RWPE1 (cell line): ENCODE measurements at regions not wholly inside any gene's neighbourhood (a gene's known extent, or its start where the extent isn't known, plus 50 kb on each side); places are given as distances from the start of the nearest gene placed in this dataset.

ENCODE experiments used
- CTCF ChIA-PET: fragments of 350-600 bp; sonication (Branson Sonifier 250); formaldehyde crosslinking; extraction: SDS; loops from one replicate; lab custom pipeline; 2021; lab: Yijun Ruan, JAX
- POLR2A ChIA-PET: fragments of 400-600 bp; formaldehyde crosslinking; extraction: SDS; loops from one replicate; lab custom pipeline; 2020; ENCODE audit warnings: antibody characterized with exemption; ENCODE audit not compliant: low non-redundant PET; lab: Yijun Ruan, JAX
- DNase-seq: peaks from one replicate; pipeline ENCODE4 v3.0.0; 2012; ENCODE audit warnings: low spot score
- H3K27ac ChIP-seq: fragments of 450-650 bp; 2 replicates; pipeline ENCODE4 v1.5.1; 2017
- TF ChIP-seq, protein P1 (sequence below): fragments of 450-650 bp; conservative IDR thresholded peaks from 2 replicates; pipeline ENCODE4 v1.5.1; 2017; ENCODE audit warnings: low read depth, mild to moderate bottlenecking

DNA sequence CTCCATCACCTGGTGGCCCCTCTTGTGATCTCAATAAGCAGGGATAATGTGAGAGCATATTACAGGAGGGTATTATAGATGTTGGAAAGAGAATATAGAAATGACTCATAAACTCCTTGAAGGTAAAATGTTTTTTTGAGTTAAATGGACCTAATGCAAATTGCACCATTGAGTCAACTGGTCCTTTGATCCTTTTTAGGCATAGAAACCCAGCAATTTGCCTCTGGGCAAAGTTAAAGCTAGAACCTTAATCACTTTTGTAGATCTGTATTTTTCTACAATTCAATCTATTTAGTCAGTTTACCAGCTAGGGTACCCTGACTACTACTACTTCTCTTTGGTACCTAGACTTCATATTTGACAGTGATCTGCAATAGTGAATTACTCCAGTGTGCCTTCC lies 71.8 kb upstream of the RNF152 start:
- DNase-seq, result no peak
- TF ChIP-seq, protein P1, sequence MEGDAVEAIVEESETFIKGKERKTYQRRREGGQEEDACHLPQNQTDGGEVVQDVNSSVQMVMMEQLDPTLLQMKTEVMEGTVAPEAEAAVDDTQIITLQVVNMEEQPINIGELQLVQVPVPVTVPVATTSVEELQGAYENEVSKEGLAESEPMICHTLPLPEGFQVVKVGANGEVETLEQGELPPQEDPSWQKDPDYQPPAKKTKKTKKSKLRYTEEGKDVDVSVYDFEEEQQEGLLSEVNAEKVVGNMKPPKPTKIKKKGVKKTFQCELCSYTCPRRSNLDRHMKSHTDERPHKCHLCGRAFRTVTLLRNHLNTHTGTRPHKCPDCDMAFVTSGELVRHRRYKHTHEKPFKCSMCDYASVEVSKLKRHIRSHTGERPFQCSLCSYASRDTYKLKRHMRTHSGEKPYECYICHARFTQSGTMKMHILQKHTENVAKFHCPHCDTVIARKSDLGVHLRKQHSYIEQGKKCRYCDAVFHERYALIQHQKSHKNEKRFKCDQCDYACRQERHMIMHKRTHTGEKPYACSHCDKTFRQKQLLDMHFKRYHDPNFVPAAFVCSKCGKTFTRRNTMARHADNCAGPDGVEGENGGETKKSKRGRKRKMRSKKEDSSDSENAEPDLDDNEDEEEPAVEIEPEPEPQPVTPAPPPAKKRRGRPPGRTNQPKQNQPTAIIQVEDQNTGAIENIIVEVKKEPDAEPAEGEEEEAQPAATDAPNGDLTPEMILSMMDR, result no peak
- POLR2A ChIA-PET, result no interaction called here
- no peak overlapping the region for H3K27ac ChIP-seq
- CTCF ChIA-PET, result no interaction called here

DNA sequence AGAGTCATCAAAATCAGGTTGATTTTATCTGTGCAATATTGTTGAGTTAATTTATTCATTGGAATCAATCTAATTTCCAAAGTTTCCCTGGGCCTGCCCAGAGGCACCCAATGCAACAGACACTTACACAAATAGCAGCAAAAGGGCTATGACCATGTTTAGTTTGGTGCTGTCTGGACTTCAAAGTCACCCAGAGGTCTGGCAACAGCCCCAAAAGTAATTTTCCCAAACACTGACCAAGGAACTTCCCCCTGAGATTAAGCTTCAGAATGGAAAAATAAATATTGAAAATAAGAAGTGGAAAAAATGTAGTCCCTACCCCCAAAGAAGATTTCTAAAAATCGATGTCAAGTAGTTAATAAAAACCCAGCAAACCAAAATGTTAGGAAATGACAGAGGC lies 70.9 kb upstream of the RNF152 start:
- ChIA-PET POLR2A (no interaction called here), CTCF (no interaction called here)
- TF ChIP-seq, protein P1, result no peak
- DNase-seq, result no peak
- no peak overlapping the region for H3K27ac ChIP-seq

DNA sequence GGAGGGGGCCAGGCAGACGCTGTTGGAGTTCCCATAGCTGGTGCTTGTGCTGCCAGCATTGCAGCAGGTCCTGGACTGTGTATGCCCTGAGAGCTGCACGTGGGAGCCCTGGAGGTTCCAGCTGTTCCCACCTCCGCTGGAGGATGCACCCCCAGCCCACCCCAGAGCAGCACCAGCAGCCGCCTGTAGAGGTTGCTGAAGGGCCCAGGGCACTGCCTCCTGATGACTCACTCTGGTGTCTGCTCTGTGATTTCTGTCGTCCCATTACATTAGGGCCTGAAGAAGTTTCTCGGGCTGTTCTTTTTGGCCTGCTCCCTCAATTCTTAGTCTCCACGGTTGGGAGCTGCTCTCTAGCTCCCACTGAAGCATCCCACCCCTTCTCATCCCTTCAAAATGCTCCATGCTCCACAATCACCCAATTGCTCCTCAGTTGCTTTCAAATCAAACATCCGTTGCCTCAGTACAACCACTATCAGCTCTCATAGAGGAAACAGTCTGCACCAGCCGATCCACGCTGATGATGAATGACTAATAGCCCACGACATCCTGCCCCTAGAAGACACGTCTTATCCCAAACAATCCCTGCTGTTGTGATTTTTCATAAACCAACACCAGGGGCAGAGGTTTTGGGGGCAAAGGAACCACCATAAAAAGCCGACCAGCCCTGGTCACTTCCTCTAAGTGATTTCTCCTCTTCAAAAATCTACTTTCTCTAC lies 65.2 kb upstream of the RNF152 start:
- ChIA-PET CTCF (interaction anchor here (0.6 kb wide), 2 partner anchors 156 to 376 kb away, joined by 3 read pairs; no protein-coding TSS in a partner anchor), POLR2A (no interaction called here)
- no peak for DNase-seq
- no peak overlapping the region for H3K27ac ChIP-seq
- TF ChIP-seq, protein P1, result no peak

DNA sequence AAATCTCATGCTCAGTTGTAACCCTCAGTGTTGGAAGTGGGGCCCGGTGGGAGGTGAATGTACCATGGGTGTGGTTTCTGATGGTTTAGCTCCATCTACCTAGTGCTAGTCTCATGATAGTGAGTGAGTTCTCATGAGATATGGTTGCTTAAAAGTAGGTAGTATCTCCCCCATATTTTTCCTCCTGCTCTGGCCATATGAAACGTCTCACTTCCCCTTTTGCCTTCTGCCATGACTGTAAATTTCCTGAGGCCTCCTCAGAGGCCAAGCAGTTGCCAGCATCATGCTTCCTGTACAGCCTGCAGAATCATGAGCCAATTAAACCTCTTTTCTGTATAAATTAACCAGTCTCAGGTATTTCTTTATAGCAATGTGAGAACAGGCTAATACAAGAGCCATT lies 62.8 kb upstream of the RNF152 start:
- no peak overlapping the region for H3K27ac ChIP-seq
- TF ChIP-seq, protein P1, result no peak
- ChIA-PET POLR2A (no interaction called here), CTCF (interaction anchor here (0.6 kb wide), 1 partner anchor 12 kb away, joined by 3 read pairs; no protein-coding TSS in a partner anchor)
- DNase-seq, result no peak

DNA sequence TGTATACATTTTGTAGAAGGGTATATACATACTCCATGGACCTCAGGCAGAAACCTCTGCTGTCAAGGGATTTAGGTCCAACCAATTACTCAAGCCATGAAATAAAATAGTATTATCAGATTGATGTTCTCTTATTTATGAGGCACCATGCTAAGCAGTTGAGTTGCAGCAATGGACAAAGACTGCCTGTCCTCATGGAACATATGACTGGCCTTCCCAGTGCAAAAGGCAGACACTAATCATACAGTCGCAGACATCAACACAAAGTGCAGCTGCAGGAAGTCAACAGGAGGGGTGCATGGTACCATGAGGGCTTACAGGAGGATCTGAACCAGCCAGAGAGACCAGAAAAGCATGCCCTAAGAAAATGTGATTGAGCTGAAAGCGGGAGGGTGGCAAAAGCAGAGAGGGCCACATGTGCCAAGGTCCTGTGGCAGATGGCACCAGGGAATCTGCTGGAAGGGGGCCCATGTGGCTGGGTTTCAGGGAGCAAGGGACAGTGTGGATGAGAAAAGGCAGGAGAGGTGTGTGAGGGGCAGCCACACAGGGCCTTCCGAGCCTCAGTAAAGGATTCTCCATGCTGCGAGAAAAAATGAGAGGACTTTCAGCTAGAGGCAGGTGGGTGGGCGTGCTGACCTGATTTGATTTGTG lies 61.4 kb upstream of the RNF152 start:
- TF ChIP-seq, protein P1, result no peak
- ChIA-PET CTCF (no interaction called here), POLR2A (no interaction called here)
- no peak for DNase-seq
- no peak overlapping the region for H3K27ac ChIP-seq

DNA sequence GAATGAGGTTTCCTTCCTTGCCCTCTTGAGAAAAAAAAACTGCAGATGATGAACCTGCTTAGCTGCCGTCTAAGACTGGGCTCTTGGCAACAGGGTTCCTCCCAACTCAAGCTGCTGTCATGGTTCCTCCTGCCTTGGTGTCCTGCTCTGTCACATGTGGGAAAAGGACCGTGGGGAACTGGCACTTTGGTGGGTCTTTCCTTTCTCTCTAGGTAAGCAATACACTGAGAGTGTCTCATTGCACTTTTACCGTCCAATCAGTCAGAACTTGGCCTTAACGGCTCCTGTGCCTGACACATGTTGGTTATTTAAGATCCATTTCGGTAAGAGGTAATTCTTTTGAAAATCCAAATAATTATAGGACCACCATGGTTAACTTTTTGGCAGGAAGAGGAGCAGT lies 60.8 kb upstream of the RNF152 start:
- CTCF ChIA-PET, result interaction anchor here (0.6 kb wide), 1 partner anchor 533 kb away, joined by 5 read pairs; no protein-coding TSS in a partner anchor
- POLR2A ChIA-PET, result no interaction called here
- DNase-seq, result no peak
- TF ChIP-seq, protein P1, result no peak
- H3K27ac ChIP-seq, result peak overlapping the region; percentile 95
